Progenitor cell of endocrine pancreas (in vitro differentiated cells): ENCODE measurements at regions not wholly inside any gene's neighbourhood (a gene's known extent, or its start where the extent isn't known, plus 50 kb on each side); places are given as distances from the start of the nearest gene placed in this dataset.

Experiments used
- DNase-seq: peaks from one replicate; pipeline ENCODE4 v3.0.0; 2021; ENCODE audit warnings: low spot score; ENCODE audit not compliant: unreplicated experiment
- H3K27ac Mint-ChIP-seq: 2 replicates; pipeline ENCODE4 v1.8.0; 2021; ENCODE audit warnings: mild to moderate bottlenecking, moderate library complexity, mixed read lengths
- H3K27me3 Mint-ChIP-seq: 2 replicates; pipeline ENCODE4 v1.8.0; 2021; ENCODE audit warnings: mixed read lengths
- H3K36me3 Mint-ChIP-seq: 2 replicates; pipeline ENCODE4 v1.8.0; 2022; ENCODE audit warnings: mixed read lengths; ENCODE audit not compliant: insufficient read depth
- H3K4me1 Mint-ChIP-seq: 2 replicates; pipeline ENCODE4 v1.8.0; 2021; ENCODE audit warnings: low read depth, mixed read lengths
- H3K4me3 Mint-ChIP-seq: 2 replicates; pipeline ENCODE4 v1.8.0; 2021; ENCODE audit warnings: low read depth, mild to moderate bottlenecking, moderate library complexity, mixed read lengths
- H3K9me3 Mint-ChIP-seq: 2 replicates; pipeline ENCODE4 v1.8.0; 2021; ENCODE audit warnings: low read depth, mixed read lengths
- CTCF ChIP-seq: fragments of 200-600 bp; sonication (generic); IDR thresholded peaks from one replicate; pipeline ENCODE4 v1.5.0; 2021; ENCODE audit warnings: antibody characterized with exemption, mild to moderate bottlenecking; ENCODE audit not compliant: unreplicated experiment

- H3K27me3 Mint-ChIP-seq: peaks cover 5% of the 10 kb centered on the region
- no peak overlapping the region for H3K4me3 Mint-ChIP-seq
- no peak for TF ChIP-seq CTCF
- no peaks in the 10 kb centered on the region for H3K36me3 Mint-ChIP-seq
- no peak for DNase-seq
- H3K4me1 Mint-ChIP-seq: no peaks in the 10 kb centered on the region
- H3K9me3 Mint-ChIP-seq: no peaks in the 10 kb centered on the region
- no peak overlapping the region for H3K27ac Mint-ChIP-seq
Measured at GRCh38 chr1:232209357-232209756, 420.6 kb downstream of the SIPA1L2 start.

GRCh38 chr1:232207073-232207866, 422.7 kb downstream of the SIPA1L2 start:
- no peak for DNase-seq
- Mint-ChIP-seq H3K27ac (no peak overlapping the region), H3K4me1 (no peaks in the 10 kb centered on the region), H3K4me3 (no peak overlapping the region), H3K27me3 (peaks cover under 1% of the 10 kb centered on the region), H3K36me3 (peaks cover 1% of the 10 kb centered on the region), H3K9me3 (peaks cover 15% of the 10 kb centered on the region)
- TF ChIP-seq CTCF: no peak

- Mint-ChIP-seq H3K4me3 (no peak overlapping the region), H3K36me3 (peaks cover 3% of the 10 kb centered on the region), H3K4me1 (no peaks in the 10 kb centered on the region), H3K27me3 (no peaks in the 10 kb centered on the region), H3K9me3 (peaks cover 29% of the 10 kb centered on the region), H3K27ac (no peak overlapping the region)
- no peak for TF ChIP-seq CTCF
- no peak for DNase-seq
Measured at GRCh38 chr1:232204269-232204668, 425.7 kb downstream of the SIPA1L2 start.

GRCh38 chr1:232201024-232201423, 428.9 kb downstream of the SIPA1L2 start:
- DNase-seq: no peak
- H3K27me3 Mint-ChIP-seq: no peaks in the 10 kb centered on the region
- peaks cover 2% of the 10 kb centered on the region for H3K4me1 Mint-ChIP-seq
- H3K27ac Mint-ChIP-seq: no peak overlapping the region
- H3K9me3 Mint-ChIP-seq: peaks cover 32% of the 10 kb centered on the region
- H3K4me3 Mint-ChIP-seq: no peak overlapping the region
- TF ChIP-seq CTCF: no peak
- peaks cover 3% of the 10 kb centered on the region for H3K36me3 Mint-ChIP-seq

GRCh38 chr1:232196042-232196441, 433.9 kb downstream of the SIPA1L2 start:
- peaks cover 2% of the 10 kb centered on the region for H3K4me1 Mint-ChIP-seq
- DNase-seq: no peak
- no peaks in the 10 kb centered on the region for H3K36me3 Mint-ChIP-seq
- H3K27me3 Mint-ChIP-seq: peaks cover 3% of the 10 kb centered on the region
- TF ChIP-seq CTCF: no peak
- H3K9me3 Mint-ChIP-seq: peaks cover 6% of the 10 kb centered on the region
- H3K4me3 Mint-ChIP-seq: no peak overlapping the region
- no peak overlapping the region for H3K27ac Mint-ChIP-seq
